Activated naive CD4-positive, alpha-beta T cell treated with anti-CD3 and anti-CD28 coated beads, Interleukin-2, amount 50 U/mL, for 24 hours (primary cell): ENCODE measurements at regions not wholly inside any gene's neighbourhood (a gene's known extent, or its start where the extent isn't known, plus 50 kb on each side); places are given as distances from the start of the nearest gene placed in this dataset.

Experiments
- H3K27ac Mint-ChIP-seq: one replicate; pipeline ENCODE4 v1.8.0; 2021; ENCODE audit warnings: mild to moderate bottlenecking, mixed read lengths
- H3K27me3 Mint-ChIP-seq: one replicate; pipeline ENCODE4 v1.8.0; 2021; ENCODE audit warnings: mixed read lengths
- H3K36me3 Mint-ChIP-seq: one replicate; pipeline ENCODE4 v1.8.0; 2021; ENCODE audit warnings: mixed read lengths
- H3K4me1 Mint-ChIP-seq: one replicate; pipeline ENCODE4 v1.8.0; 2021; ENCODE audit warnings: mixed read lengths
- H3K4me3 Mint-ChIP-seq: one replicate; pipeline ENCODE4 v1.8.0; 2021; ENCODE audit warnings: mild to moderate bottlenecking, mixed read lengths
- H3K9me3 Mint-ChIP-seq: one replicate; pipeline ENCODE4 v1.8.0; 2021; ENCODE audit warnings: mixed read lengths

DNA sequence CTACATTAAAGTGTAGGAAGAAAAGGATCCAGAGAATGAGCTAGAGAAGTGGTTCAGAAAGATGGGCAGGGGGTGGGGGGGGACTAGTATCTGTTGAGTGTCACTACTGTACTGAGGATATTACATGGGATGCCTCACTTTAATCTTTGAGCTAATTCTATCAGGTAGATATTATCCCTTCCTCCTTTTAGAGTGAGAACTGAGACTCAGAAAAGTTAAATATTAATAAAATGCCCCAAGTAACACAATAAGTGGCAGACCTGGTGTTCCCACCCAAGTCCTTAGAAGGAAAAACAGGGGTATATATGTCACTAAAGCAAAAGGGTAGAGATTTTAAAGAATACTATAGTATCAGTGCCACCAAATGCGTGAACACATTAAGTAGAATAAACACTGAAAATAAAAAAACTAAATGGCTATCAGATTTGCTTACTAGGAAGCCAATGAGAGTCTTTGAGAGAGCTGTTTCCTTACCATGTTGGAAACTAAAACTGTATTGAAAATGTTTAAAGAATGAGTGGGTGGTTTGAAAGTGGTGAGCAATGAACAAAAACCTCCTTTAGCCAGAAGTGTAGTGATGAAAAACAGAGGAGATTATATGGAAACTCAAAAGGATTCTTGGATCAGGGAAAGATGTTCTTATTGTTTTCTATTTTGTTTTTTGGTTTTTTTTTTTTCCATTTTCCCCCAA is 230.8 kb downstream of the BARHL2 start:
- Mint-ChIP-seq H3K4me1 (no peaks in the 10 kb centered on the region), H3K27me3 (peaks cover 1% of the 10 kb centered on the region), H3K9me3 (no peaks in the 10 kb centered on the region), H3K36me3 (no peaks in the 10 kb centered on the region), H3K27ac (no peak overlapping the region), H3K4me3 (no peak overlapping the region)

- Mint-ChIP-seq H3K27ac (no peak overlapping the region), H3K9me3 (no peaks in the 10 kb centered on the region), H3K27me3 (peaks cover 1% of the 10 kb centered on the region), H3K4me1 (no peaks in the 10 kb centered on the region), H3K36me3 (no peaks in the 10 kb centered on the region), H3K4me3 (no peak overlapping the region)
These were observed 236.7 kb downstream of the BARHL2 start for GRCh38 chr1:90480271-90480835.

DNA sequence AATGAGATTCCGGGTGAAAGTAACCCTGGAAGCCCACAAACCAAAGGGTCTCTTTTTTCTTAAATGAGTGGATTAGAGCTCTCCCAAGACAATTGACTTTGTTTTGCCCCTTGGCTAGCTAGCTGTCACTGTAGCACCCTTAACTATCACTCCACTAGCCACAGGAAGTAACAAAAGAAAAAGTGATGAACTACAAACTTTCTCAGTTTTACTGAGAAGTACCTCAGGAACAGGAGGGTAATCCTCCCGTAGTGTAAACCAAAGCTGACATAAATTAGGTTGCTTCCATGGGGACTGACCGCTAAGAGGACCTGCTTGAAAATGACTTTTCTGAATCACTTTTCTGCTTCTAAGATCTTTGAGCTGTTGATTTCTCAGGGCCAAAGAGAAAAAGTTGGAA is 240.1 kb downstream of the BARHL2 start:
- no peaks in the 10 kb centered on the region for H3K9me3 Mint-ChIP-seq
- no peaks in the 10 kb centered on the region for H3K4me1 Mint-ChIP-seq
- H3K36me3 Mint-ChIP-seq: no peaks in the 10 kb centered on the region
- H3K4me3 Mint-ChIP-seq: no peak overlapping the region
- H3K27ac Mint-ChIP-seq: no peak overlapping the region
- no peaks in the 10 kb centered on the region for H3K27me3 Mint-ChIP-seq

GRCh38 chr1:90476411-90476810 is 240.7 kb downstream of the BARHL2 start:
- Mint-ChIP-seq H3K27ac (no peak overlapping the region), H3K27me3 (no peaks in the 10 kb centered on the region), H3K4me1 (no peaks in the 10 kb centered on the region), H3K36me3 (no peaks in the 10 kb centered on the region), H3K9me3 (no peaks in the 10 kb centered on the region), H3K4me3 (no peak overlapping the region)

DNA sequence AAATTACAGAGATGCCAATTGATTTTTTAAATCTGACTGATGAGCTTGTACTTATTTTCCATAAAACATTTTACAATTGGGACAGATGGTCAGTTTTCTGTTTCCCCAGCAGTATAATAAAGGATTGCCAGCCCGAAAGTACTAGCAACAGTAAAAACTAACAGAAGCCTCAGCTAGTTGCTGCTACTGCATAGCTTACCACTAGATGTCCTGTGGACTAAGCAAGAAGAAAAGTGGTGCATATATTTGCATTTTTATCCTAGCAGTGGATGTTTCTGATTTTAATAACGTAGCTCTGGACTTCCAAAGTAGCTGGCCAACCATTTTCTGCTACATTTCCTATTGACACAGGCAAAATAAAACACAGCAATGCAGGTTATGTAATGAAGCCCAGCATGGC is 241.5 kb downstream of the BARHL2 start:
- Mint-ChIP-seq H3K27ac (no peak overlapping the region), H3K4me3 (no peak overlapping the region), H3K27me3 (no peaks in the 10 kb centered on the region), H3K36me3 (no peaks in the 10 kb centered on the region), H3K4me1 (no peaks in the 10 kb centered on the region), H3K9me3 (no peaks in the 10 kb centered on the region)

- Mint-ChIP-seq H3K36me3 (no peaks in the 10 kb centered on the region), H3K9me3 (no peaks in the 10 kb centered on the region), H3K27ac (no peak overlapping the region), H3K27me3 (no peaks in the 10 kb centered on the region), H3K4me1 (no peaks in the 10 kb centered on the region), H3K4me3 (no peak overlapping the region)
These were observed 242.4 kb downstream of the BARHL2 start for GRCh38 chr1:90474731-90475130.

GRCh38 chr1:90474158-90474557 is 242.9 kb downstream of the BARHL2 start:
- no peaks in the 10 kb centered on the region for H3K9me3 Mint-ChIP-seq
- H3K36me3 Mint-ChIP-seq: no peaks in the 10 kb centered on the region
- H3K27me3 Mint-ChIP-seq: no peaks in the 10 kb centered on the region
- no peak overlapping the region for H3K4me3 Mint-ChIP-seq
- no peaks in the 10 kb centered on the region for H3K4me1 Mint-ChIP-seq
- H3K27ac Mint-ChIP-seq: no peak overlapping the region

GRCh38 chr1:90472775-90473174 is 244.3 kb downstream of the BARHL2 start:
- Mint-ChIP-seq H3K4me1 (no peaks in the 10 kb centered on the region), H3K27ac (no peak overlapping the region), H3K9me3 (no peaks in the 10 kb centered on the region), H3K36me3 (no peaks in the 10 kb centered on the region), H3K27me3 (no peaks in the 10 kb centered on the region), H3K4me3 (no peak overlapping the region)

- H3K9me3 Mint-ChIP-seq: no peaks in the 10 kb centered on the region
- H3K27me3 Mint-ChIP-seq: peaks cover 2% of the 10 kb centered on the region
- H3K4me3 Mint-ChIP-seq: no peak overlapping the region
- no peaks in the 10 kb centered on the region for H3K36me3 Mint-ChIP-seq
- no peak overlapping the region for H3K27ac Mint-ChIP-seq
- no peaks in the 10 kb centered on the region for H3K4me1 Mint-ChIP-seq
These were observed 257.5 kb downstream of the BARHL2 start for GRCh38 chr1:90459570-90459969.

- Mint-ChIP-seq H3K4me3 (no peak overlapping the region), H3K9me3 (no peaks in the 10 kb centered on the region), H3K4me1 (no peaks in the 10 kb centered on the region), H3K27me3 (peaks cover 3% of the 10 kb centered on the region), H3K27ac (no peak overlapping the region), H3K36me3 (no peaks in the 10 kb centered on the region)
These were observed 259.1 kb downstream of the BARHL2 start for GRCh38 chr1:90457985-90458384.

DNA sequence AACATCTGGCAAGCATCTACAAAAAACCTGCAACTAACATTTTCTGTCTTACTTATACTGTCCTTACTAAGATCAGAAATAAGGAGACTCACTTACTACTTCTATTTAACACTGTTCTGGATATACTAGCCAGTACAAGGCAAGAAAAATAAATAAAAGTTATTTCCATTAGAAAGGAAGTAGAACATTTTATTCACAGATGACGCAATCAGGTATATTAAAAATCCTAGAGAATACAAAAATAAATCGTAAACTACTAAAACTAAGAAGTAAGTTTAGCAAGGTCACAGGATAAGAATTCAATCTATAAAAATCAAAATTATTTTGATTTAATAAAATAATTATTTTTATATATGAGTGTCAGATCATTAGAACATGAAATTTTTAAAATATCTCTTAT is 264.6 kb downstream of the BARHL2 start:
- no peaks in the 10 kb centered on the region for H3K36me3 Mint-ChIP-seq
- H3K9me3 Mint-ChIP-seq: peaks cover 5% of the 10 kb centered on the region

GRCh38 chr1:90443354-90443753 is 273.7 kb downstream of the BARHL2 start:
- Mint-ChIP-seq H3K27me3 (peaks cover 6% of the 10 kb centered on the region), H3K4me1 (no peaks in the 10 kb centered on the region), H3K27ac (no peak overlapping the region), H3K4me3 (no peak overlapping the region), H3K36me3 (no peaks in the 10 kb centered on the region), H3K9me3 (no peaks in the 10 kb centered on the region)

More for the DNA sequence above, 264.6 kb downstream of the BARHL2 start:
- H3K27ac Mint-ChIP-seq: no peak overlapping the region
- H3K27me3 Mint-ChIP-seq: peaks cover 3% of the 10 kb centered on the region
- no peak overlapping the region for H3K4me3 Mint-ChIP-seq
- H3K4me1 Mint-ChIP-seq: no peaks in the 10 kb centered on the region

GRCh38 chr1:90435351-90435750 is 281.8 kb downstream of the BARHL2 start:
- Mint-ChIP-seq H3K4me3 (no peak overlapping the region), H3K4me1 (no peaks in the 10 kb centered on the region), H3K27ac (no peak overlapping the region)

DNA sequence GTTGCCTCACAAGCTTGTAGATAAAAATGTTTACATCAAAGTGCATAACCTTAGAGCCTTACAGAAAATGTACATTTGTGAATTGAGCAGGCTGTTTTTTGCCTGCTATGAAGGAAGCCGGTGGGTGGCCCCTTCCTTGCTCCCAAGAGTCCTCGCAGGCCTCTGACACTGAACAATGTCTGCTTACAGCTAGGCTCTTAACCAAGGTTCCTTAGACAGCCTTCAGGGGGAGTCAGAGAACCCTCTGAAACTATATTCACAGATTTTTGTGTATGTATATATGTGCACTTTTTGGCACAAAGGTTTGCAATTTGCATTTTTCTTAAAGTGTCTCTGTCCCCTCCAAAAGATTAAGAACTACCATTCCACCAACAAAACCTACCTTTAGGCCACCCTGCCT is 282.6 kb downstream of the BARHL2 start:
- no peaks in the 10 kb centered on the region for H3K4me1 Mint-ChIP-seq
- H3K27me3 Mint-ChIP-seq: no peaks in the 10 kb centered on the region
- H3K27ac Mint-ChIP-seq: no peak overlapping the region
- no peaks in the 10 kb centered on the region for H3K36me3 Mint-ChIP-seq
- H3K9me3 Mint-ChIP-seq: peaks cover 3% of the 10 kb centered on the region
- H3K4me3 Mint-ChIP-seq: no peak overlapping the region

More at GRCh38 chr1:90435351-90435750, 281.8 kb downstream of the BARHL2 start:
- no peaks in the 10 kb centered on the region for H3K36me3 Mint-ChIP-seq
- no peaks in the 10 kb centered on the region for H3K9me3 Mint-ChIP-seq
- peaks cover 2% of the 10 kb centered on the region for H3K27me3 Mint-ChIP-seq

- Mint-ChIP-seq H3K9me3 (peaks cover 11% of the 10 kb centered on the region), H3K27me3 (peaks cover 6% of the 10 kb centered on the region), H3K36me3 (no peaks in the 10 kb centered on the region), H3K4me1 (no peaks in the 10 kb centered on the region), H3K4me3 (no peak overlapping the region), H3K27ac (no peak overlapping the region)
These were observed 300.0 kb downstream of the BARHL2 start for GRCh38 chr1:90417126-90417525.

GRCh38 chr1:90414201-90414600 is 302.9 kb downstream of the BARHL2 start:
- H3K27ac Mint-ChIP-seq: no peak overlapping the region
- peaks cover 2% of the 10 kb centered on the region for H3K27me3 Mint-ChIP-seq
- no peaks in the 10 kb centered on the region for H3K4me1 Mint-ChIP-seq
- H3K4me3 Mint-ChIP-seq: no peak overlapping the region
- peaks cover 1% of the 10 kb centered on the region for H3K9me3 Mint-ChIP-seq
- H3K36me3 Mint-ChIP-seq: no peaks in the 10 kb centered on the region

- H3K27me3 Mint-ChIP-seq: peaks cover 2% of the 10 kb centered on the region
- no peak overlapping the region for H3K27ac Mint-ChIP-seq
- no peaks in the 10 kb centered on the region for H3K4me1 Mint-ChIP-seq
- no peaks in the 10 kb centered on the region for H3K9me3 Mint-ChIP-seq
- H3K4me3 Mint-ChIP-seq: no peak overlapping the region
- no peaks in the 10 kb centered on the region for H3K36me3 Mint-ChIP-seq
These were observed 303.6 kb downstream of the BARHL2 start for GRCh38 chr1:90413519-90413918.
